ENCODE measurements at regions not wholly inside any gene's neighbourhood (a gene's known extent, or its start where the extent isn't known, plus 50 kb on each side); places are given as distances from the start of the nearest gene placed in this dataset.

DNA sequence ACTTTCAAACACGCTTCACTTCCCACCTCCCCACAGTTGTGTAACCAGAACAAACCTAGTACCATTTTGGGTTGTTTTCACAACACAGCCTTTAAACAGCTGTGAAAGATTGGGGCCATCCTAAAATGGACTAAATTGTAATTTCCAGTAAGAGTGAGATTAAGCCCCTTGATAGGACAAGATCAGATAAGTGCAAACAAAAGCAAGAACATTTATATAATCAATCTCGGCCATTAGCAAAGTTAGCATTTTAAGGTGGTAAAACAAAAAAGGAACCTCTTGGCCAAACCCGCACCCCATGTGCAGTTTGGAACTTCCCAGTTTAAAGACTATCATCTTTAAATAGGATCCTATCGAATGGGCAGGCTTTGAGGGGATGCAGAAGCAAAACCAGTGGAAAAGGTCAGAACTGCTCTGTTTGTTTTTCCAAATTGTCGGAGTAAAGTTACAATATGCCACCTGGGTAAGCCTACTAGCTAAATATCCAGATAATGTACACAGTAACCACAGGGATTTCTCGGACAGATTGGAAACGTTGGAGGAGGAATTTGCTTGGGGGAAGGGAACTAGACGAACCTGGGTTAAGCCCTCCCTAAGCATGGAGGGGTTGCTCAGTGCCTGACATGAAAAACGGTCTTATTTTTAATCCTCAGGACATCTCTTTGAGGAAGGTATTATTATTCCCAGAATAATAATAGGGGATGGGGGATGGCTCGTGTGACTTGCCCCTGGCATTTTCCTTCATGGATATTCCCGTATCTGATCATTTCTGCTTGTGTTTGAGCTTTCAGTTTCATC lies 159.8 kb upstream of the SALL4 start:
- Histone ChIP-seq H3K4me1 (ENCODE audit: control insufficient read depth, insufficient read depth, low read length) (peaks cover 15% of the 10 kb centered on the region), H3K4me3 (ENCODE audit: low read depth in 2 of 2, low read length in 2 of 2) (peak overlapping the region in 1 of 2 experiments; percentile 14; a peak in 1 of 4 replicates), H3K36me3 (ENCODE audit: control insufficient read depth, insufficient read depth, low read length) (no peaks in the 10 kb centered on the region), H3K27ac (ENCODE audit: low read length) (peak overlapping the region; percentile 70), H3K27me3 (ENCODE audit: control insufficient read depth, insufficient read depth, low read length) (no peaks in the 10 kb centered on the region), H3K9me3 (ENCODE audit: control insufficient read depth, insufficient read depth, low read depth, low read length) (no peaks in the 10 kb centered on the region)
- in situ Hi-C loops (cut with HindIII; ENCODE audit: low pct_unique_long_range_greater_than_20kb, low sequenced_read_pairs) = no loop called here
- ChIA-PET POLR2A (interaction anchor here (0.6 kb wide), 1 partner anchor 187 kb away, joined by 3 read pairs; no protein-coding TSS in a partner anchor), CTCF (no interaction called here)
- DNase-seq (ENCODE audit: low read depth, low spot score) = no peak
- intact Hi-C loops (cut with micrococcal nuclease; ENCODE audit: unreplicated experiment) = no loop called here
- no TSS peak for BruUV-seq (replicated peaks)
- no peak for ATAC-seq
- TF ChIP-seq REST (IDR thresholded peaks at IDR 0.05; ENCODE audit: insufficient read depth in 1 of 2, low read depth in 2 of 2, low read length in 1 of 2) (no peak), POLR2AphosphoS5 (IDR thresholded peaks at IDR 0.05; ENCODE audit: low read depth, low read length) (no peak), CTCF (IDR thresholded peaks at IDR 0.05) (no peak), TCF7L2 (IDR thresholded peaks at IDR 0.05; ENCODE audit: low read depth, low read length) (no peak), SIN3A (IDR thresholded peaks at IDR 0.05; ENCODE audit: borderline replicate concordance, insufficient read depth, low read depth, low read length) (no peak)

DNA sequence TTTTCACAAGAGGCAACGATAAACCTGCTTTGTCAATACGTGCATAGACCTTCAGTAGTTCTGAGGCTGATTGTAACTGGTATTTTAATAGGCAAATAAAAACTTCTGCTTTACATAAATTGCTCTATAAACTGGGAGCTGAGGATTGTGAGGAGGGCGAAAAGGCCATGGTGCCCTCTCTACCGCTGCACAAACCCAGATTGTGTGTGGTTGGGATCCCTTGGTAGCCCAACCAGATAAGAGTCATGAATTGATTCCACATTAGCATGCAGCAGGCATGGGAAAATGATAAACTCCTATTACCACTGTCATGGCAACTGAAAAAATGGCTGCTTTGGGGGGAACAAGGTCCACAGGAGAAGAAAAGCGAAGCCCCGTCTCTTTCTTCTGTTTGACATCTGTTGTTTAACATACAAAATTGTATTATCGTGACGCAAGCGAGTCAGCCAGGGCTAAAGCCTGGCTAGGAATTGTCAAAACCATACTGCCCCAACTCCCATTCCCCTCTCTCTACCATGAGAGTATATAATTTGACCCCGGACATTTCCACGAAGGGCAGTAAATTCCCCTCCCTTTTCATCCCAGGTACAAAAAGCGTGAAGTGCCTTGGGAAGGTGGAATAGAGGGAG lies 157.8 kb upstream of the SALL4 start:
- in situ Hi-C loops (cut with HindIII; ENCODE audit: low pct_unique_long_range_greater_than_20kb, low sequenced_read_pairs) (no loop called here), intact Hi-C loops (cut with micrococcal nuclease; ENCODE audit: unreplicated experiment) (no loop called here)
- Histone ChIP-seq H3K4me1 (ENCODE audit: control insufficient read depth, insufficient read depth, low read length) (peaks cover 15% of the 10 kb centered on the region), H3K4me3 (ENCODE audit: low read depth in 2 of 2, low read length in 2 of 2) (no peak overlapping the region), H3K9me3 (ENCODE audit: control insufficient read depth, insufficient read depth, low read depth, low read length) (no peaks in the 10 kb centered on the region), H3K27ac (ENCODE audit: low read length) (peak overlapping the region; percentile 48), H3K36me3 (ENCODE audit: control insufficient read depth, insufficient read depth, low read length) (no peaks in the 10 kb centered on the region), H3K27me3 (ENCODE audit: control insufficient read depth, insufficient read depth, low read length) (no peaks in the 10 kb centered on the region)
- no TSS peak for BruUV-seq (replicated peaks)
- ChIA-PET CTCF (no interaction called here), POLR2A (no interaction called here)
- DNase-seq (ENCODE audit: low read depth, low spot score) = no peak
- TF ChIP-seq POLR2AphosphoS5 (IDR thresholded peaks at IDR 0.05; ENCODE audit: low read depth, low read length) (no peak), TCF7L2 (IDR thresholded peaks at IDR 0.05; ENCODE audit: low read depth, low read length) (no peak), CTCF (IDR thresholded peaks at IDR 0.05) (no peak), SIN3A (IDR thresholded peaks at IDR 0.05; ENCODE audit: borderline replicate concordance, insufficient read depth, low read depth, low read length) (no peak), REST (IDR thresholded peaks at IDR 0.05; ENCODE audit: insufficient read depth in 1 of 2, low read depth in 2 of 2, low read length in 1 of 2) (no peak)
- no peak for ATAC-seq
